Calu3 (cell line): ENCODE measurements at regions not wholly inside any gene's neighbourhood (a gene's known extent, or its start where the extent isn't known, plus 50 kb on each side); places are given as distances from the start of the nearest gene placed in this dataset.
"Not testable (repeated sequence)": the region's sequence is repeated elsewhere in the genome, so short reads cannot be mapped to it uniquely, and the experiment has no call there.

ENCODE experiments used
- BruUV-seq: library from RNA; stranded (reverse); fragments of 400-500 nt; replicated peaks from 2 replicates; lab custom pipeline; 2021; lab: Mats Ljungman, UMichigan
- CTCF ChIA-PET: fragments of 300-600 bp; sonication (Branson Sonifier 250); formaldehyde crosslinking; loops from one replicate; lab custom pipeline; 2022; ENCODE audit warnings: antibody characterized with exemption; lab: Charles Lee
- DNase-seq: peaks from one replicate; pipeline ENCODE4 v3.0.0; 2022
- H3K27ac Mint-ChIP-seq: one replicate; pipeline ENCODE4 v1.8.0; 2022; ENCODE audit warnings: mixed read lengths; ENCODE audit not compliant: unreplicated experiment
- H3K27me3 Mint-ChIP-seq: one replicate; pipeline ENCODE4 v1.8.0; 2022; ENCODE audit warnings: mixed read lengths; ENCODE audit not compliant: unreplicated experiment
- H3K36me3 Mint-ChIP-seq: one replicate; pipeline ENCODE4 v1.8.0; 2022; ENCODE audit warnings: mild to moderate bottlenecking, moderate library complexity, mixed read lengths; ENCODE audit not compliant: insufficient read depth, unreplicated experiment
- H3K4me1 Mint-ChIP-seq: one replicate; pipeline ENCODE4 v1.8.0; 2022; ENCODE audit warnings: mild to moderate bottlenecking, low read depth, mixed read lengths; ENCODE audit not compliant: unreplicated experiment
- H3K4me3 Mint-ChIP-seq: one replicate; pipeline ENCODE4 v1.8.0; 2022; ENCODE audit warnings: mild to moderate bottlenecking, low read depth, moderate library complexity, mixed read lengths; ENCODE audit not compliant: unreplicated experiment
- H3K9me3 Mint-ChIP-seq: one replicate; pipeline ENCODE4 v1.8.0; 2022; ENCODE audit warnings: low read depth, mixed read lengths; ENCODE audit not compliant: unreplicated experiment
- intact Hi-C: fragments of 100-400 bp; cut with micrococcal nuclease; formaldehyde crosslinking; loops from one replicate; pipeline ENCODE4 v1.10.0; 2022; ENCODE audit not compliant: unreplicated experiment

DNA sequence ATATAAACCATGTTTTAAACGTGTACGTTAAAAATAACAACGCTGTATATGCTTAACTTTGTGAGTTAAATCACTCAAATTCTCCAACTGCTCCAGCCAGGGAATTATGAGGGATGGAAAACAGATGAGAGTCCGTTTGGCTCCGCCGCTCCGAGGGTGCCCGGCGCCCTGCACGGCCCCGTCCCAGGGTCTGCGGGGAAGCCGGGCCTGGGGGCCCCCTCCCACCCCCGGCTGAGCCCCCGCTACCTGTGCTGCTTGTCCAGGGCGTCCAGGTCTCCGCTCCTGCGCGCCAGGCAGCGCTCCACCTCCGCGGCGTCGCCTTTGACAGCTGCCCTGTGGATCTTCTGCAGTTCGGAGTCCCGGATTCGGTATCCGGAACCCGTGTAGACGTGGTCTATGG lies 415.5 kb downstream of the FOXD4L4 start:
- H3K27ac Mint-ChIP-seq, H3K27me3 Mint-ChIP-seq, DNase-seq, CTCF ChIA-PET, H3K36me3 Mint-ChIP-seq, H3K4me3 Mint-ChIP-seq, H3K9me3 Mint-ChIP-seq, BruUV-seq, intact Hi-C loops, H3K4me1 Mint-ChIP-seq: not testable (repeated sequence)

DNA sequence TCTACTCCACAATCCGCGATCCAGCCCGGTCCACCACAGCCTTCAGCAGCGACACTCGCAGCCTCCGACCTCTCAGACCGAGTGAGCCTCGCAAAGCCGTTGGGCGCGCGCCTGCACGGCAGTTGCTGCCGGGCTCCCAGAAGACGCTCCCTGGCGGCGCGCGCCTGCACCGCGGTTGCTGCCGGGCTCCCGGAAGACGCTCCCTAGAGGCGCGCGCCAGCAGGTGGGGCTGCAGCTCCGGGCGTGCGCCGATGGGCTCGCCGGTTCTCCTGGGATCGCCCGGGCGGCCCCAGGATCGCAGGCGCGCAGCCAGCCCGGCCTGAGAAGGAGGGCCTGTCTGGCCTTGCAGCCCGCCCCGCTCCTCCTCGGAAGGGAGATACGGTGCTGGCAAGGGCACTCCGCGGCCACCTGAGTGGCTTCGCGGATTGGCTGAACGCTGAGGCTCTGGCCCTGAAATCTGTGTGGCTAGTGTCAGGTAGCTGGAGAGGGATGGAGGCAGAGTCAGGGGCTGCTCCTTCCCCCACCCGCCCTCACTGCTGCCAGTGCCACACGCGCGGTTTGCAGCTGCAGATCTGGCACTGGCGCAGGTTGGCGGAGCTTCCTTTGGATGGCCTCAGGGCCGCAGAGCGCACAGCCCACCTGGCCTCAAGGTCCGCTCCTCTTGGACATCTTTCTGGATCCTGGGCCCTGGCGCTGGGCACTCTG lies 416.2 kb downstream of the FOXD4L4 start:
- H3K9me3 Mint-ChIP-seq, intact Hi-C loops, H3K4me3 Mint-ChIP-seq, BruUV-seq, H3K27ac Mint-ChIP-seq, CTCF ChIA-PET, H3K4me1 Mint-ChIP-seq, H3K27me3 Mint-ChIP-seq, H3K36me3 Mint-ChIP-seq: not testable (repeated sequence)
- peak; percentile 7 for DNase-seq

DNA sequence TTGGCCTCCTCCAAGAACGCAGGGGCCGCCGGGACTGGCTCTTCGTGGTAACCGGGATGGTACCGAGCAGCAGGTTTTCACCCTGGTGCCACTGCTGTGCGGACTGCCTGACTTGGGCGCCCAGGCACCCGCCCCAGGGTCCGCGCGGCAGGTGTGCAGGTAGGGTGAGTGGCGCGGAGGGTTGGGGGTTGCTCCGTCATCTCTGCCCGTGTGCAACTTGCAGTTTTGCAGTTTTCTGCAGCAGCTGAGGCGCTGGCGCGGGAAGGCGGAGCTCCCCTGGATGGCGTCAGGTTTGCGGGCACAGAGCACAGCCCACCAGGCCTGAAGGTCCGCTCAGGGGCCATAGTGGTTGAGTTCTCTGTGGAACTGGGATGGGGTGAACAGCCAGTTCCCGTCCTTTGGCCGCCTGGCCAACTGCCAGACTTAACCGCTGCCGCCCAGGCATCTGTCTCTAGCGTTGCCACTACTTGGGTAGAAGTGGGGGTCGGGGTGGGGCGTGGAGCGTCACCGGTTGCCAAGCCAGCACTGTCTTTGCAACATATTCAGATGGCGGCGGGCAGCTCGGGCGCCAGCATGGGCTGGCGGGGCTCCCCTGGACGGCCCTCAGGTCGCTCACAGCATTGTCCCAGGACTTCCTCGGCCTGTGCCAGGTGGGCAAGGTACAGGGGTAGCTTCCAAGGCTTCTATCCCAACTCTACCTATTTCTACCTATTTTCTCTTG lies 417.2 kb downstream of the FOXD4L4 start:
- H3K27ac Mint-ChIP-seq, H3K4me1 Mint-ChIP-seq, DNase-seq, H3K4me3 Mint-ChIP-seq, H3K9me3 Mint-ChIP-seq, H3K36me3 Mint-ChIP-seq, CTCF ChIA-PET, BruUV-seq, H3K27me3 Mint-ChIP-seq, intact Hi-C loops: not testable (repeated sequence)

DNA sequence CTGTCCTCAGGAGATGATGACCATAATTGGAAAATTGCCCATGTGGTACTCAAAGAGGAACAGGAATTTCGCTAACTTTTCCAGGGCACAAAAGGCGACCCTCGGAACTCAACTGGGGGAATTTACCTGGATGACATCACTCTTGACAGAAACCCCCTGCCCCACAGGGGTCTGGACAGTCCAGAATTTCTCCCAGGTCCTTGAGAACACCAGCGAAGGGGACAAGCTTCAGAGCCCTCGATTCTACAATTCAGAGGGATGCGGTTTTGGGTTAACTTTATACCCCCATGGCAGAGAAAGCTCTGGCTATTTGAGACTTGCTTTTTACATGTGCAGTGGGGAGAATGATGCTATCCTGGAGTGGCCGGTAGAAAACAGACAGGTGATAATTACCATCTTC lies 445.4 kb downstream of the FOXD4L4 start:
- H3K4me1 Mint-ChIP-seq, DNase-seq, H3K27ac Mint-ChIP-seq, H3K9me3 Mint-ChIP-seq, H3K36me3 Mint-ChIP-seq, BruUV-seq, H3K4me3 Mint-ChIP-seq, intact Hi-C loops, H3K27me3 Mint-ChIP-seq, CTCF ChIA-PET: not testable (repeated sequence)

DNA sequence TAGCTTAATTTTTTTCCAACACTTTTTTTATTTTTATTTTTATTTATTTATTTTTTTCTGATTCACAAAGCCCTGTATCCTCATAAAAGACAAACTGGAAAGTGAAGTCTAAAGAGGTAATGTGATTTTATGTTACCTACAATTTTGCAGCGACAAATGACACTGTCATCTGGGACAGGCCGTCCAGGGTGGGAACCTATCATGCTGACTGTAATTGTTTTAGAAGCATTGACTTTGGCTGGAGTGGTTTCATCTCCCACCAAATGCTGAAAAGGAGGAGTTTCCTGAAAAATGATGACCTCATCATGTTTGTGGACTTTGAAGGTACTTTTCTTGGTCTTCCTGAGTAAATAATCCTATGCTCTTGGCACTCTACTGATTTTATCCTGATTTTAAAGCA lies 446.7 kb downstream of the FOXD4L4 start:
- H3K4me1 Mint-ChIP-seq, H3K4me3 Mint-ChIP-seq, H3K36me3 Mint-ChIP-seq, BruUV-seq, H3K27me3 Mint-ChIP-seq, DNase-seq, CTCF ChIA-PET, H3K9me3 Mint-ChIP-seq, intact Hi-C loops, H3K27ac Mint-ChIP-seq: not testable (repeated sequence)

DNA sequence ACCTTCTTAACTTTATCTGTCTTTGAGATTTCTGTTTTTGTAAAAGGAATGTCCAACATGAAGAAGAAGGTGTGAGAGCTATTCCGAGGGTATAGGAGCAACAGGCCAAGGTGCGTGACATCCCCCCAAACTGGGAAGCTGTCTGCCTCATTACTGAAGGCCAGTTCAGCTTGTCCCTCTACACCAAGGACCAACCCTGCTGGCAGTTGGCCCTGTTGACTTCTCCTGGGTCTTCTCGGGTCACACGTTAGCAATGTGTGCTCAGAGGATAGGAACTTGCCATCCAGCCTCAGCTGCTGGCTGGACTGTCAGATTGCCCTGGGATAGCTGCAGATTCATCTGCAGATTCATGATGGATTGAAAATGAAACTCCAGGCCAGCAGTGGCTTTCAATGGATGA lies 460.3 kb downstream of the FOXD4L4 start:
- intact Hi-C loops, H3K36me3 Mint-ChIP-seq, H3K9me3 Mint-ChIP-seq, H3K4me3 Mint-ChIP-seq, DNase-seq, BruUV-seq, CTCF ChIA-PET, H3K4me1 Mint-ChIP-seq, H3K27me3 Mint-ChIP-seq, H3K27ac Mint-ChIP-seq: not testable (repeated sequence)

DNA sequence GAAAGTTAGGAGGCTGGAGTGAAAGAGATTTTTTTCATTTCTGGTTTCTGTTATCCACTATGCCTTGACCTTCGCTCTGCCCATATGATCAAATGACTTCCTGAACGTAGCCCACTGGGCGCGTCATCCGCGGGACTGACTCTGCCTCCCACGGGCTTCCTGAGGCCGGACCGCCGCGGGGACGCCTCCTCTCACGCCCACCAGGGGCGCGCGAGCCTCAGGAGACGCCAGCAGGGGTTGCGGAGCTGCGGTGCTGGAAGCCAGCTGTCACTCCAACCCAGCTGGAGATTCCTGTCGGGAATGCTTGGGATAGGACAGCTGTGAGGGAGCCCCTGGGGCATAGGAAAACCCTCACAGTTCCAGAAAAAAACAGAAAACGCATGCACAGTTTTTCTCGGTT lies 461.5 kb downstream of the FOXD4L4 start:
- CTCF ChIA-PET = not testable (repeated sequence)

DNA sequence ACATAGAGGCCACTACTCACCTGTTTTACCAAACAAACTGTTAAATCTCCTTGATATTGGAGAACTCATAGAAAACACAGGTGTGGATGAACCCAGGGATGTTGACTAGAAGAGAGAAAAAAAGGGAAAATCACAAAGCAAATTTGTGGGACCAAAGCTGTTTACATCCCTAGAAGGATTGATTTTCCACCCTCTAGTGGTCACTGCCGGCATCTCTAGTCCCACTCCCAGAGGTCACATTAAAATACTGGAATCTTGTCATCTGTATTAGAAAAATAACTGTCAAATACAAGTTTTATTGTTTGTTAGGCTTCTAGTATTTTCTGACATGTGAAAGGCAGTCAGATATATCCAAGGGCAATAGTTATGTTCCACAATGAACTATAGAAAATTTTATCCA lies 469.7 kb downstream of the FOXD4L4 start:
- H3K36me3 Mint-ChIP-seq, H3K9me3 Mint-ChIP-seq, DNase-seq, intact Hi-C loops, H3K27me3 Mint-ChIP-seq, H3K4me1 Mint-ChIP-seq, H3K4me3 Mint-ChIP-seq, CTCF ChIA-PET, H3K27ac Mint-ChIP-seq, BruUV-seq: not testable (repeated sequence)

More for the DNA sequence above, 461.5 kb downstream of the FOXD4L4 start:
- DNase-seq, H3K9me3 Mint-ChIP-seq, H3K4me1 Mint-ChIP-seq, intact Hi-C loops, H3K27me3 Mint-ChIP-seq, BruUV-seq, H3K36me3 Mint-ChIP-seq, H3K27ac Mint-ChIP-seq, H3K4me3 Mint-ChIP-seq: not testable (repeated sequence)

DNA sequence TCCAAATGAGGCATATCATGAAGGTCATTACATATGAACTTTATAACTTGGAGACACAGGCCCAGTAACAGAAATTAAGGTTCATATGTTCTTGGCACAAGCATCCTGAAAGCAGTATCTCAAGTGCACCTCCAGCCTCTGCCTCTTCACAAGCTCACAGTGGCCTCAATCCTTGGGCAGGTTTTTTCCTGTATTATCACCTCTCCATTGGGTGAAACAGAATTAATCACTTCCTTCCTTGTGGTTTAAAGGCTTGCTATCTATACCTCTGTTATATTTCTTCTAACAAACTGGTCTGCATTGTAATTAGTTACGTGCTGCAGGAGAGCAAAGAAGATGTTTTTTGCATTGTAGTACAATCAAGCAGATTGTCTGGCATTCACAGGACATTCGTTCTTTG lies 471.0 kb downstream of the FOXD4L4 start:
- H3K4me3 Mint-ChIP-seq, H3K27me3 Mint-ChIP-seq, H3K9me3 Mint-ChIP-seq, BruUV-seq, H3K4me1 Mint-ChIP-seq, H3K27ac Mint-ChIP-seq, DNase-seq, H3K36me3 Mint-ChIP-seq, intact Hi-C loops, CTCF ChIA-PET: not testable (repeated sequence)

DNA sequence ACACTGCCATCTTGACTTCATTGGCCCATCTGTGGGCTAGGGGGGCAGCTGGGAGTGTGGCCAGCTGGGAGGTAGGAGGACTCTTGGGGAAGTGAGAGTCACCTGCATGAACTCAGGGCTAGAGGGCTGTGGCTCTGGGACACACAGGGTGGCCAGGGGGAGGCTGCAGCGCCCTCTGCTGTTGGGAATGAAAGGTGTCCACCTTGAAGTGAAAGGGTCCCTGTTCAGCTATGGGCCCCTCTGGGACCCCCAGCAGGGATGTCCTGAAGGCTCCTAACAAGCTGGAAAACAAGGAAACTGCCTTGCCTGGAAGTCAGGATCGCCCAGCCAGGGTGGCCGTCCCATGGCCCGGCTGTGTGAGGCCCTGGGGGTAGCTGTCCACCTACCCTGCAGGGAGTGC lies 507.8 kb downstream of the FOXD4L4 start:
- H3K27ac Mint-ChIP-seq, H3K9me3 Mint-ChIP-seq, H3K4me1 Mint-ChIP-seq, BruUV-seq, intact Hi-C loops, H3K4me3 Mint-ChIP-seq, CTCF ChIA-PET, H3K27me3 Mint-ChIP-seq, DNase-seq, H3K36me3 Mint-ChIP-seq: not testable (repeated sequence)
